Tibial artery (tissue), 4 donors: ENCODE measurements at regions not wholly inside any gene's neighbourhood (a gene's known extent, or its start where the extent isn't known, plus 50 kb on each side); places are given as distances from the start of the nearest gene placed in this dataset.

Experiments used
- DNase-seq, 2 donors: peaks; one replicate each; pipeline ENCODE4 v3.0.0-alpha.2; 2019
- H3K27ac ChIP-seq, 2 donors: fragments of 200-600 bp; sonication (generic) in 1 of 2; 1 replicate in 1 of 2; 2 replicates in 1 of 2; pipeline ENCODE4 v1.5.1; 2018 to 2019; ENCODE audit warnings: mild to moderate bottlenecking in 1 of 2
- H3K27me3 ChIP-seq, 2 donors: fragments of 200-600 bp; sonication (generic) in 1 of 2; one replicate each; pipeline versions ENCODE4 v1.5.1 to v1.6.0; 2016 to 2019
- H3K36me3 ChIP-seq, 3 donors: fragments of 200-600 bp; sonication (generic) in 2 of 3; one replicate each; pipeline ENCODE4 v1.5.1; 2016 to 2019; ENCODE audit warnings: mild to moderate bottlenecking in 2 of 3
- H3K4me1 ChIP-seq, 4 donors: fragments of 200-600 bp; sonication (generic) in 2 of 4; 1 replicate in 3 of 4; 2 replicates in 1 of 4; pipeline ENCODE4 v1.5.1; 2016 to 2019
- H3K4me3 ChIP-seq, 2 donors: fragments of 200-600 bp; sonication (generic) in 1 of 2; 1 replicate in 1 of 2; 2 replicates in 1 of 2; pipeline ENCODE4 v1.5.1; 2018 to 2019; ENCODE audit warnings: mild to moderate bottlenecking in 2 of 2
- H3K9me3 ChIP-seq, 3 donors: fragments of 200-600 bp; sonication (generic) in 1 of 3; one replicate each; pipeline ENCODE4 v1.5.1; 2016 to 2019
- intact Hi-C: fragments of 100-400 bp; cut with DNase I; formaldehyde crosslinking; loops from one replicate; pipeline ENCODE4 v1.15.0; 2023; ENCODE audit warnings: low total_unique reads
- TF ChIP-seq, protein P1 (sequence below), 2 experiments: fragments of 200-600 bp in 1 of 2; fragments of 450-650 bp in 1 of 2; IDR thresholded peaks; one replicate each; pipeline ENCODE4 v1.5.1; 2017 to 2019; ENCODE audit warnings: antibody characterized with exemption in 2 of 2, mild to moderate bottlenecking in 1 of 2, moderate library complexity in 1 of 2

DNA sequence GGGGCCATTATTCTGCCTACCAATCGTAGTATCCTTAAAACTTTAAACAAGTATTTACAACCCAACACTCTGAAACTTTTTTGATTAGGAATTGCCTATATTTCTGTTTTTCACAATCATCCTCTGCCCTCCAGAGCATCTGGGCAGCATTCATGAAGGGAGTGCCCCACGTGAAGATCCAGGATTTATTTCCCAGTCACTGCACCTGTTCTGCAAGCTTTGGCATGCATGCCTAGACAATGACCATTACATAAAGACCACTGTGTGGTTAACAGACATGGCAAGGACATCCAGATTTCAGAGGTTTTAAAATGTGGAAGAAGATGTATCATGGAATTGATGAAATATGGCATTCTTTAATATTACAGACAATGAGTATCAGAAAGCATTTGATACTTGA lies 1083.8 kb downstream of the TBC1D22A start:
- Histone ChIP-seq H3K4me1 (no peaks in the 10 kb centered on the region), H3K9me3 (no peaks in the 10 kb centered on the region), H3K4me3 (no peak overlapping the region), H3K27me3 (no peaks in the 10 kb centered on the region), H3K36me3 (no peaks in the 10 kb centered on the region), H3K27ac (no peak overlapping the region)
- DNase-seq = no peak
- TF ChIP-seq, protein P1, sequence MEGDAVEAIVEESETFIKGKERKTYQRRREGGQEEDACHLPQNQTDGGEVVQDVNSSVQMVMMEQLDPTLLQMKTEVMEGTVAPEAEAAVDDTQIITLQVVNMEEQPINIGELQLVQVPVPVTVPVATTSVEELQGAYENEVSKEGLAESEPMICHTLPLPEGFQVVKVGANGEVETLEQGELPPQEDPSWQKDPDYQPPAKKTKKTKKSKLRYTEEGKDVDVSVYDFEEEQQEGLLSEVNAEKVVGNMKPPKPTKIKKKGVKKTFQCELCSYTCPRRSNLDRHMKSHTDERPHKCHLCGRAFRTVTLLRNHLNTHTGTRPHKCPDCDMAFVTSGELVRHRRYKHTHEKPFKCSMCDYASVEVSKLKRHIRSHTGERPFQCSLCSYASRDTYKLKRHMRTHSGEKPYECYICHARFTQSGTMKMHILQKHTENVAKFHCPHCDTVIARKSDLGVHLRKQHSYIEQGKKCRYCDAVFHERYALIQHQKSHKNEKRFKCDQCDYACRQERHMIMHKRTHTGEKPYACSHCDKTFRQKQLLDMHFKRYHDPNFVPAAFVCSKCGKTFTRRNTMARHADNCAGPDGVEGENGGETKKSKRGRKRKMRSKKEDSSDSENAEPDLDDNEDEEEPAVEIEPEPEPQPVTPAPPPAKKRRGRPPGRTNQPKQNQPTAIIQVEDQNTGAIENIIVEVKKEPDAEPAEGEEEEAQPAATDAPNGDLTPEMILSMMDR (IDR thresholded peaks at IDR 0.05) = no peak
- intact Hi-C loops = no loop called here

GRCh38 chr22:47842119-47842518 lies 1079.7 kb downstream of the TBC1D22A start:
- H3K4me1 ChIP-seq = no peaks in the 10 kb centered on the region
- TF ChIP-seq, protein P1 (IDR thresholded peaks at IDR 0.05) = no peak
- no peaks in the 10 kb centered on the region for H3K9me3 ChIP-seq
- no peaks in the 10 kb centered on the region for H3K36me3 ChIP-seq
- no peak overlapping the region for H3K27ac ChIP-seq
- intact Hi-C loops = no loop called here
- H3K27me3 ChIP-seq = no peaks in the 10 kb centered on the region
- no peak for DNase-seq
- H3K4me3 ChIP-seq = no peak overlapping the region

DNA sequence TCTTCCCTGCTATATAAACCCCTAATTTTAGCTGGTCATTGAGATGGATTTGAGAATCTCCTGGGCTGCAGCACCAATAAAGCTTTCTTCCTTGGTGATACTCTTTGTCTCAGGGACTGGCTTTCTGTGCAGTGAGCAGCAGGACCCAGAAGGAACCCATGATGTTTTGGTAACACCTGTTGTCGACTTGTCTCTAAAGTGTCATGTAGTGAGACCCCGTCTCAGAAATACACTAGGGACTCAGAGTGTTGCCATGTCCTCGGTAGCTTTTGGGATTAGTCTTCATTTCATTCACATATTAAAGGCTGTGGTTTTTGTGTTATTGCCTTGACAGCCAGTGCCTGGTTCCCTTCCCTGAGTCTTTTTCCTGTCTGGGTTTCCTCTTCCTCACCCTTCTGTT lies 1078.7 kb downstream of the TBC1D22A start:
- Histone ChIP-seq H3K27me3 (no peaks in the 10 kb centered on the region), H3K27ac (no peak overlapping the region), H3K36me3 (no peaks in the 10 kb centered on the region), H3K4me1 (no peaks in the 10 kb centered on the region), H3K9me3 (no peaks in the 10 kb centered on the region), H3K4me3 (no peak overlapping the region)
- DNase-seq = no peak
- TF ChIP-seq, protein P1 (IDR thresholded peaks at IDR 0.05) = no peak
- intact Hi-C loops = no loop called here

- TF ChIP-seq, protein P1 (IDR thresholded peaks at IDR 0.05) = no peak
- intact Hi-C loops = no loop called here
- no peak for DNase-seq
These were observed 1077.3 kb downstream of the TBC1D22A start for GRCh38 chr22:47839595-47840227.

GRCh38 chr22:47837703-47838102 lies 1075.3 kb downstream of the TBC1D22A start:
- H3K27me3 ChIP-seq = no peaks in the 10 kb centered on the region
- H3K4me1 ChIP-seq = no peaks in the 10 kb centered on the region
- no peak overlapping the region for H3K4me3 ChIP-seq
- H3K27ac ChIP-seq = no peak overlapping the region
- TF ChIP-seq, protein P1 (IDR thresholded peaks at IDR 0.05) = no peak
- H3K9me3 ChIP-seq = no peaks in the 10 kb centered on the region
- DNase-seq = no peak
- intact Hi-C loops = no loop called here
- no peaks in the 10 kb centered on the region for H3K36me3 ChIP-seq

More at GRCh38 chr22:47839595-47840227, 1077.3 kb downstream of the TBC1D22A start:
- H3K27me3 ChIP-seq = no peaks in the 10 kb centered on the region
- no peaks in the 10 kb centered on the region for H3K36me3 ChIP-seq
- H3K9me3 ChIP-seq = no peaks in the 10 kb centered on the region
- H3K4me3 ChIP-seq = no peak overlapping the region
- no peaks in the 10 kb centered on the region for H3K4me1 ChIP-seq
- no peak overlapping the region for H3K27ac ChIP-seq

DNA sequence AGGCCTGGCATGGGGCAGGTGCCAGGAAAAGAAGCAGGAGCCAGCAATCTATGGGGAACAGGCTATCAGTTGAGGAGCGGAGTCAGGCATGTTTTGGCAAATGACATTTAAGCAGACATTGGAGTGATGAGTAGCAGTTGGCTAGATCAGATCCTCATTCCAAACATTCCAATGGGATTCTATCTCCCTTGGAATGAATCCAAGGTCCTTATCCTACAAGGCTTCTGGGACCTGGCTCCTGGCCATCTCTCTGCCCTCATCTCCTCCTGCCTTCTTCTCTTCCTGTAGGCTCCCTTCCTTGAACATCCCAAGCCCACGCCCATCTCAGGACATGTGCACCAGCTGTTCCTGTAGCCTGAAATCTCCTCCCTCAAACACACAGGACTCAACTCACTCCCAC lies 1074.5 kb downstream of the TBC1D22A start:
- Histone ChIP-seq H3K36me3 (no peaks in the 10 kb centered on the region), H3K27me3 (no peaks in the 10 kb centered on the region), H3K9me3 (no peaks in the 10 kb centered on the region), H3K27ac (no peak overlapping the region), H3K4me1 (no peaks in the 10 kb centered on the region), H3K4me3 (no peak overlapping the region)
- DNase-seq = no peak
- TF ChIP-seq, protein P1 (IDR thresholded peaks at IDR 0.05) = no peak
- intact Hi-C loops = no loop called here
